Dedifferentiated amniotic fluid mesenchymal stem cell (primary cell): ENCODE measurements at regions not wholly inside any gene's neighbourhood (a gene's known extent, or its start where the extent isn't known, plus 50 kb on each side); places are given as distances from the start of the nearest gene placed in this dataset.

ENCODE experiments used
- DNase-seq: peaks from one replicate; pipeline ENCODE4 v3.0.0-alpha.2; 2016; ENCODE audit errors: extremely low spot score

GRCh38 chr1:73953586-73953985 lies 244.4 kb downstream of the LRRIQ3 start:
- DNase-seq, result no peak

DNA sequence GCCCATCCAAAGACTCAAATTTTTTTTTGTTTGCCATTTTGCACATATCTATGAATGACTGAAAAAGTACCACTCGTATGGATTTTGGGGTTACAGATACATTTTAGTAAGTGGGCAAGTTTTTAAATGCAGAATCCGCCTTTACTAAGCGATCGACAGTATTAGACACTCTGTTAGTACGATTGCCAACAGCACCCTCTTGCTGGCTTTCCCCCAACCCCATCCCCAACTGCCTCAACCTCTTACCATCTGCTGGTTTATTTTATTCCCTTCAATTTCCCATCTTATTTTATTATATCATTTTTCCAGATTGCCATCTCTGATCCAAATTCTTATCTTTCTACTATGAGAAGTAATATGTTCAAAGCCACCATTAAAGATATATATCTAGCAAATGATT lies 244.8 kb downstream of the LRRIQ3 start:
- no peak for DNase-seq

DNA sequence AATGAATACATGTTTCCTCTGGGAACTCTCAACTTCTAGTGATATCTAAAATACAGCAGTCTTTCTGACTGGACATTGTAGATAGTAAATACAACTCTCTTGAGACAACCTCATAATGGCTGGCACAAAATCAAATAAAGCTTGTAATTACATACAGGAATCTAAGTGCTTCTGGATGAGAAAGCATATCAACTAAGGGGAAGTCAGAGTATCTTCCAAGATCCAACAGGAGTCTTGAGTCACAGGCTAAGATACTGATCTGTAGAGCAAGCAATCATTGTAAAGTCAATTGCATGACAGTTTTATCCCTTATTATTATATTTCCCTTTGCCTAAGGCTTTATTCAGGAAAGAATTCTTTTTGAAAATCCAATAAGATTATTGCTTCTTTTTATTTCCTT lies 249.9 kb downstream of the LRRIQ3 start:
- no peak for DNase-seq

DNA sequence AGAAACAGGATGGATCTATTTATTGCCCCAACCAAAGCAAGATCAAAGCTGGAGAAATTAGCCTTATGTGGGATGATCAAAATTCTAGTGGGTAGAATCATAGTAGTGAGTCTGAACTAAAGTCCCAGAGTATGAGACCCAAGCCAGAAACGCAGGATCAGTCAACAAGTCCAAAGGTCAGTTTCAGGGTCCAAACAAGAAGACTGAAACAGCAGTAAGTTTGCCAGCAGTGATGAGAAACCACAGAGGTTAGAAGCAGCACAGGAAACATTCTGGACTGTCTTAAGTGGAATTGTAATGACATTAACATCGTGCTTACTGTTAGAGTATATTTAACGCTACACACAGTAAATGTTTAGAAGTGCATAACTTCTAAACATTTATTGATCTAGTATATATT lies 251.0 kb downstream of the LRRIQ3 start:
- no peak for DNase-seq

DNA sequence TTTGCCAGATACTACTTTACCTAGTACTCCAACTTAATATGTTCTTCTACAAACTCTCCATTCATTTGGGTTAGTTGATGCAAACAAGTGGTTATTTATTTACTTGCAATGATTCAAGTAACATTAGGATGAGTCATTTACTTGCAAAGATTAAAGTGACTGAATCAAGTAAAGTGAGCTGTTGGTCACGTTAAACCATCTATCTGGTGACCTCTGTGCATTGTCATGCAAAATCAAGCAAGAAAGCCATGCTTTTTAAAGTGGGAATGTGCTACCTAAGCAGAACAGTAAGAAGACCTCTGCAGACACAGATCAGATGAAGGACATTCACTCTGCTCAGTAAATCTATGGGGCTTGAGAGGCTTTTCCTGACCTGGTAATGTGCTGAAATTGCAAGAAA lies 254.7 kb downstream of the LRRIQ3 start:
- DNase-seq, result no peak

- DNase-seq, result no peak
Measured at GRCh38 chr1:73930293-73930692, 267.7 kb downstream of the LRRIQ3 start.

DNA sequence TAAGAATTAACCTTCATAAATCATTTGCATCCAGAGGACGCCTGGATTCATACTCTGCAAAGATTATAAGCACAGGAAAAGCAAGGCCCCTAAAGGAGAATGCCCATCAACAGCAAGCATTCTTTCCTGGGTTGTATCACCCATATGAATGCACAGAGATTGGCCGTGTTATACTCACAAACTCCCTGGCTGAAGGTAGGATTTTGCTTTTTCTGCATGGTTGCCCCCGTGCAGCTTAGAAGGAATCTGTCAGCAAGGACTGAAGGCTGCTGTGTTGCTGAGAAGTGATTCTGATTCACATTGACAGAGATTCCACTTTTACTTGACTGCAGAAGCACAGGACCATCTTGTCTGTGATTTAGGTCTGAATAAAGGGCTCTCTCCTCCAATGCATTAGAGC lies 283.0 kb downstream of the LRRIQ3 start:
- DNase-seq, result no peak

GRCh38 chr1:73913025-73913424 lies 285.0 kb downstream of the LRRIQ3 start:
- no peak for DNase-seq

DNA sequence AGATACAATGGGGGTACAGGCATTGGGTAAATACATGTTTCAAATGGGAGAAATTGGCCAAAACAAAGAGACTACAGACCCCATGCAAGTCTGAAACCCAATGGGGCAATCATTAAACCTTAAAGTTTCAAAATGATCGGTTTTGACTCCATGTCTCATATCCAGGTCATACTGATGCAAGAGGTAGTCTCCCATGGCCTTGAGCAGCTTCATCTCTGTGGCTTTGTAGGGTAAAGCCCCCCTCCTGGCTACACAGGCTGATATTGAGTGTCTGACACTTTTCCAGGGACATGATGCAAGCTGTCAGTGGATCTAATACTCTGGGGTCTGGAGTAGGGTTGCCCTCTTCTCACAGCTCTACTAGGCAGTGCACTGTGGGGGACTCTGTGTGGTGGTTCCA lies 286.1 kb downstream of the LRRIQ3 start:
- no peak for DNase-seq

DNA sequence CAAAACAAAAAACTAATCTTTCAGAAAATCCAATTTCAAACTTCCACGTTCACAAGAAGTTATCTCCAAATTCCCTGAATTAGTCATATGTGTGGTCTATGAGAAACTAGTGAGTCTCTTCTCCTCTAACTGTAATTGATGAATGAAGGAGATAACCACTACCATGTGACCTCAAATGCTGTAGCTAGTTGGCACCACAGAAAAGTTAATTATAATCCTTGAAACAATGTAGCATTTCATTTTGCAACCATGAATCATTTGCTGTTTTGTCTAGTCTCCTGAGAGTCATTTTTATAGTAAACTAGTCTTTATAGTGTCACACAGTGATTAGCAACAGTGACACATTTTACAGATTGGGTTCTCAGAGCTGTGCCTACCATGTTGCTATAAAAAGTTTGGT lies 287.5 kb downstream of the LRRIQ3 start:
- DNase-seq, result no peak

DNA sequence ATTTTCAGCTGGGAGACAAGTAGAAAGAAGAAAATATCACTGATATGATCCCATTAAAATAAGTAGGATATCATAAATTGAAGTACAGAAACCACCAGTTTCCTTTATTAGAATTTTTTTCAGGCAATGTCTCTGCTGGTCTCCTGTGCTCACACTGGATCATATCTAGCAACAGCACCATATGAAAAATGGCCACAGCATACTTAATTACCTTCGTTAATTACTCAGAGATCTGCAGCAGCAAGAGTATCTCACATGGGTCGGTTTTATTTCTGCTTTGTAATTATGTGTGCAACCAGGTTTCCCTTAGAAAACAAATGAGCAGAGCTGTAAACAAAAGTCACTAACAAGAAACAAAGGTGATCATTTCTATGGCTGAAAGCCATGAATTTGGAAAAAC lies 287.9 kb downstream of the LRRIQ3 start:
- DNase-seq, result no peak

- no peak for DNase-seq
Measured at GRCh38 chr1:73909043-73909562, 288.9 kb downstream of the LRRIQ3 start.

- DNase-seq, result no peak
Measured at GRCh38 chr1:73907051-73907450, 290.9 kb downstream of the LRRIQ3 start.

- DNase-seq, result no peak
Measured at GRCh38 chr1:73903092-73903491, 294.9 kb downstream of the LRRIQ3 start.

- no peak for DNase-seq
Measured at GRCh38 chr1:73901738-73902137, 296.2 kb downstream of the LRRIQ3 start.

GRCh38 chr1:73899311-73899710 lies 298.7 kb downstream of the LRRIQ3 start:
- DNase-seq, result no peak

GRCh38 chr1:73898540-73898939 lies 299.4 kb downstream of the LRRIQ3 start:
- no peak for DNase-seq

DNA sequence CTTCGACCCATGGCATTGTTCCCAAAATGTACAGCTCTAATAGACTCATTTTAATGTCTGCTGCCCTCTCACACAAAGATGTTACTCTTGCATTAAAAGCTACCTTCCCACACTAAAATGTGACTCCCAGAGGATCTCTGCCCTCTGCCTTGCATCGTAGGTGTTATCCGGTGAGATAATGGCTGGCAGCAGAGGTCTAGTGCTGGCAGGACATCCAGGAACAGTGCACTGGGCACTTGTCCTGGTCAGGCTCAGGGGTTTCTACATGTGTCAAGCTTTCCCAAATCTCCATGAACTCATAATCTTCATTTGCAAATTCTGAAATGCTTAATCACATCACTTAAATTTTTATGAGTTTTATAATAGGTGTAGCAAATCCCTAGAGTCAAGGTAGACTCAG lies 310.6 kb downstream of the LRRIQ3 start:
- DNase-seq, result no peak

DNA sequence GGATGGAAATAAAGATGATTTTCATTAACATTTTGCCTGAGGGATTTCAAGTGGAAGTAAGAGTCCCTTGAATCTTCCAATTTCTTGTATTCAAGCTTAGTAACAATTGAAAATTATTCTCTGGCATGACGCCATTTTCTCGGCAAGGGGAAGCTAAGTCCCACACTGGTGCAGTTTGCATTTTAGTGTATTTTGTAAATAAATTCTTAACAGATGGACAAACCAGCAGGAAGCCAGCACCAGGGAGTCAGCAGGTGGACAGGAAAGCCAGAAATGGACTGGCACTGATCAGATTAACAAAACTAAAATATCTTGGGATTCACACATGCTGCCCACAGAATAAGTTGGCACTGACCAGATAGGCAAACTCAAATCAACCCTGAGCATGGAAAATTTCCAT lies 311.3 kb downstream of the LRRIQ3 start:
- DNase-seq, result no peak

DNA sequence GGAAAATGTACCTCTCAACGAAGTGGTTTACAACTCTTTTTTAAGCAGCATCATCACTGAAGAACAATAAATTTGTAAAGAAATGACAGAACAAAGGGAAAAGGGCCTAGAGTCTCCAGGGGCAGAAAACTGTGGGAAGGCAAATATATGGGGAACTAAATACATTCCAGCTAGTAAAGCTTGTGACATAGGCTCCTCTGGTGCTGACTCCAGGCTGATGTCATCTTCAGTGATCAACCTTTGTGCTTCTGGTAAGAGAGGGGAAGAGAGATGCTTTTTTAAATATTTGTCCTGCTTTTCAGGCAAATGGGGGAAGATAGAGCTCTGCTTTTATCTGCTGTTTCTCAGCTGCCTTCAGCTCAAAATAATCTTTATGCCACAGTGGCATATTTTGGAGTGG lies 323.2 kb downstream of the LRRIQ3 start:
- no peak for DNase-seq

GRCh38 chr1:73868810-73869336 lies 329.1 kb downstream of the LRRIQ3 start:
- DNase-seq, result no peak

DNA sequence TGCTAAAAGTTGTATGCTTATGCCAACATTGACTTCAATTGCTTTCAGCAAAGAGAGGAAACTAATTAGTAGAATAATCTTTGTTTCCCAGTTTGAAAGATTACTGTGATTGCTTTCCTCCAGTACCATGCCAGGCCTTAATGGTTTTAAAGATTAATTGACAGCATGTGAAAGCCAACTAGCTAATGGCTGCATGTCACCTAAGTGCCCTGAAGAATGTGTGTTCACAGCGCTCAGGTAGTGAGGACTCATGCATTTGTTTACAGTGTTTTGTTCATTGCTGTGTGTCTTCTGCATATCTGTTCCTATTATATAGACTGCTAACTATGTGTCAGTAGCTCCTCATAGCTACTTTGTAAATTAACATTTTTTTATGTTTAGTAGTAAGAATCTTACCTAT lies 335.6 kb downstream of the LRRIQ3 start:
- DNase-seq, result no peak

DNA sequence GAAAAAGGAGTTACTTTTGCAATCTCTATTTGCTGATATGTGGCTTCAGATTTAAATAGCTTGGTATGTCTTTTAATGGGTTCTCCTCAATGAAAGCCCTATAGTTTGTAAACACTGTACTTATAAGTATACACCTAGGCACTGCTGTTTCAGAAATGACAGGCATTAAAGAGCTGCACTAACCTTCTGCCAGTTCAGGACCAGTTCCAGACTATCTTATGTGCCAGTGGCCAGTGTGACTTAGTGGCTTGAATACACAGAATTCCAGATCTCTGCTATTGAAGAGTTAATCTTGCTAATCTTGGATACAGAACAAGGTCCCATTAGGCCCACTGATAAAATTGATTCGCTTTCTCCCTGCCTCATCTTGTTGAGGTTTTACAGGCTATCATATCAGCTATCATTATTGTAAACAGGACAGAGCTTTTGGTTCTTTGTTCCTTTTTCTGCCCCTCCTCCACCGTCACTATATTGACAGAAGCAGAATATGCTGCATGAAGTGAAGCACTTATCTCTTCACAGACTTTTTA lies 337.5 kb downstream of the LRRIQ3 start:
- no peak for DNase-seq

GRCh38 chr1:73859227-73859626 lies 338.7 kb downstream of the LRRIQ3 start:
- no peak for DNase-seq
